KG1 (cell line): ENCODE measurements at regions not wholly inside any gene's neighbourhood (a gene's known extent, or its start where the extent isn't known, plus 50 kb on each side); places are given as distances from the start of the nearest gene placed in this dataset.

ENCODE experiments used
- DNase-seq: peaks from one replicate; lab custom pipeline; 2025; lab: John Stamatoyannopoulos, UW

GRCh38 chr6:148247386-148248063, 95.1 kb upstream of the SASH1 start:
- no peak for DNase-seq

GRCh38 chr6:148249160-148249559, 93.5 kb upstream of the SASH1 start:
- DNase-seq, result no peak

DNA sequence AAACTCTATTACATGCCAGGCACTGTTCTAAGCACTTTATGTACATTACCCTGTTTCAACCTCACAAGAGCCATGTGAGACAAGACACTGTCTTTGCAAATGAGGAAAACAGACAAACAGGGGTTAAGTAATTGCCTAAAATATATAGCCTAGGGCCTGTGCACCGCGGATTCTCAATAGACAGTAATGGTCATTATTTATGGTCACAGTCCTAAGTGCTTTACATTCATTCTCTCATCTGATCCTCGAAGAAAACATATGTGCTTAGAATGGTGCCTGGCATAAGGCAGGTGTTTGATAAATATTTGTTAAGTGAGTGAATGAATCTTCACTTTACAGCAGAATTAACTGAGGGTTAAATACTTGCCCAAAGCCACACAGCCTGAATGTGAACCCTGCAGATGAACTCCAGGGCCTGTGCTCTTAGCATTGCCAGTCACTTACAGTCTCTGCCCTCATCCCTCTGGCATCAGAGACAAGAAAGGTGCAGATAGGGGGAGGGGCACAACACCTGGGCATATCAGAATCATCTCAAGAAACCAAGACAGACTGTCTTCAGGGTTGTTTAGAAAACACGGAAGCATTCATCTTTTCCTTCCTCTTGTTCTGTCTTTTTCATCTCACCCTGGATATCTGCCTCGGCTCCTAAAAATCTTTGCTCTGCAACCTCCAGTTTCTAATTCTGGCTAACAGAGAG, 92.8 kb upstream of the SASH1 start:
- no peak for DNase-seq

DNA sequence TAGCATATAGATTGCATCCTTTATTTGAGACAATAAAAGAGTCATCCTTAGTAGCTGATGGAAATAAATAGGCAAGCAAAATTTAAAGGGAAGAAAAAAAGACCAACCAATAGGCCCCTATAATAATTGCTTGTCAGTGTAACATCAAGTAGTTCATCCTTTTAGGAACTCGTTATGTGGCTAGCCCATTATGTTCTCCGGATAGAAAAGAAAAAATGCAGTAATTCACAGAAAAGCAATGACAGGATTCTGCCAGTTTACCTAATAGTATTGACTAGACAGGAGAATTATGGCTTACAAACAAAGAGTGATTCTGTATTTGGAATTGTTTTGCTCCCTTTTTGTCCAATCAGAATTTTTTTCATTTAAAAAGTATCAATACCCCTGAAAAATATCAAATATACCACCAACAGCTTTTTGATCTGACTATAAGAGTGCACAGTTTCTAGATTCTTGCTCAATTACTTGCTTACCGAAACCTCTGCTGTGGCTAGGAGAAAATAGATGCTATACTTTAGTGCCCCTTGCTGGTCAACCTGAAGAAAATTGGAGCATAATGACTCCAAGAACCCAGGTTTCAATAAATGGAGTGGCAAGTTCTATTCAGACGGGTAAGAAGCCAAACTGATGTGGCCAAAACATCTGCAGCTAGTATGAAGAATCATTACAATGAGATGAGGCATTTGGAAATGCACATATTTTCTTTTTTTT, 91.5 kb upstream of the SASH1 start:
- DNase-seq, result no peak

- DNase-seq, result no peak
These were observed 90.7 kb upstream of the SASH1 start for GRCh38 chr6:148251891-148252290.

- no peak for DNase-seq
These were observed 84.8 kb upstream of the SASH1 start for GRCh38 chr6:148257810-148258209.

- DNase-seq, result no peak
These were observed 83.8 kb upstream of the SASH1 start for GRCh38 chr6:148258868-148259267.

DNA sequence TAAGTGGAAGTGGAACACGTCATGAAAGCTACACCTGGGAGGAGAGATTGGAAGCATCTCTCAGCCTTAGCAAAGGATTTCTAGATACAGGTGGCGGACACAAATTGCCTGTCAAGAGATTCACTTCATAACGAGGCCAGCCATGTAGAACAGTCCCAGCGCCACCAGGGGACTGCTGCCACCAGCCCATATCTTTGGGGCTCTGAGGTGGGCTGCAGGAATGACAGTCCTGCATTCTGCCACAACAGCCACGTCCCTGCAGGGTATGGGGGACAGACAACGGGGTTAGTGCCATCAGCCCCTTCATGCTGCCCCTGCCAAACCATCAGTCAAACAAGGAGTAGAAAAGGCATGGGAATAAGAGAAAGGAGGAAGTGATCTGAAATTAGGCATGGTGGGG, 81.2 kb upstream of the SASH1 start:
- DNase-seq, result no peak

- DNase-seq, result no peak
These were observed 79.6 kb upstream of the SASH1 start for GRCh38 chr6:148263010-148263409.

DNA sequence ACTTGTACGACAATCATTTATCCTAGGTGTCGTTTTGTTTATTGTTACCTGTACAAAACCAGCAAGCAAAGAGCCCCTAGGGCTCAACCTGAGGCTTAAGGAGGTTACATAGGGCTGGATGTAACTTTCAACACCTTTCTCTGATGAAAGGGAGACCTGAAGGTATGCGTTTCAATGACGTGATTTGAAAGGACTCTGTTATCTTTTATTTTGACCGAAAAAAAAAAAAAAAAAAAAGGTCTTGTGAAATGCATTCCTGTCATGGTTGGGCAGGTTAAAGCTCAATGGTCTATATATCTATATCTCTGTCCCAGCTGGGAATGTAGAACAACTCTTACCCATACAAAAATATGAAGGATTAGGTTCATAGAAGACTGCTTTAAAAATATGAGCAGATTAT, 78.7 kb upstream of the SASH1 start:
- DNase-seq, result no peak

DNA sequence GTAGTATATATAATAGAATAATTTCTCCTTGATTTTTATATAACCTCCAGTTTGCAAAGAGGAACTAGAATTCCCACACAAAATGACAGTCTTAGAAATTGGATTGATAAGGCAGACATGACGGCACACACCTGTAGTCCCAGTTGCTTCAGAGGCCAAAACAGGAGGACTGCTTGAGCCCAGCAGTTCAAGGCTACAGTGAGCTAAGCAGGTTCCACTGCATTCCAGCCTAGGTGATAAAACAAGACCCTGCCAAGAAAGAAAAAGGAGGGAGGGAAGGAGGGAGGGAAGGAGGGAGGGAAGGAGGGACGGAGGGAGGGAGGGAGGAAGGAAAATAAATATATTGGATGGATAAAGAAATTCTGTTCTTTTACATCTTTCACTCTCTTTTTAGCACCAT, 77.6 kb upstream of the SASH1 start:
- no peak for DNase-seq

DNA sequence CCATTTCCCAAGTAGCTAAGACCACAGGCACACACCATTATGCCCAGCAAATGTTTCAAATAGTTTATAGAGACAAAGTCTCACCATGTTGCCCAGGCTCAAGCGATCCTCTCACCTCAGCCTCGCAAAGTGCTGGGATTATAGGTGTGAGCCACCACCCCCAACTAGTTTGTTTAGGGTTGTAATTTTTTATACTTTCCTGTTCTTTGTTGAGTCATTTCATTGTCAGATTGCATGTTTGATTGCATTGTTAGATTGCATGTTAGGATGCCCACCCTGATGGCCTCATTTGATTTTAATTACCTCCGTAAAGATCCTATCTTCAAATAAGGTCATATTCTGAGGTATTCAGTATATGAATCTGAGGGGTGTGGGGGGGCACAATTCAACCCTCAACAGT, 73.3 kb upstream of the SASH1 start:
- DNase-seq, result no peak

- DNase-seq, result no peak
These were observed 70.8 kb upstream of the SASH1 start for GRCh38 chr6:148271711-148272439.

GRCh38 chr6:148272597-148272996, 70.0 kb upstream of the SASH1 start:
- DNase-seq, result no peak

- no peak for DNase-seq
These were observed 68.5 kb upstream of the SASH1 start for GRCh38 chr6:148273962-148274752.

DNA sequence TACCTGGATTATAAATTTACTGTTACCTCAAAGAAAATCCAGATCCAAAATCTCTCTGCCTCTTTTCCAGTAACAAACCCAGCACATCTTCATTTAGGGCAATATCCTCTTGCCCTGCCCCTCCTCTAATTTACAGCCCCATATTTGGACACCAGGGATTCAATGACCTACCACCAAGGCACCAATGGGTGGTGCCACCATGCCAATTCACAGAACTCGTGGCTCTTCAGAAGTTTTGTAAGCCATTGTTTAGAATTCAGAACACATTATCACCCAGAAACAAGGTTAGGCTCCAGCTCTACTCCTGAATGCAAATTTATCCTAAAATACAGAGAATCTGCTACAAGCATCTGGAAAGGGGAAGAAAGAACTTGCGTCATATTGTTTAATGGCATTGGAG, 67.8 kb upstream of the SASH1 start:
- DNase-seq, result no peak

DNA sequence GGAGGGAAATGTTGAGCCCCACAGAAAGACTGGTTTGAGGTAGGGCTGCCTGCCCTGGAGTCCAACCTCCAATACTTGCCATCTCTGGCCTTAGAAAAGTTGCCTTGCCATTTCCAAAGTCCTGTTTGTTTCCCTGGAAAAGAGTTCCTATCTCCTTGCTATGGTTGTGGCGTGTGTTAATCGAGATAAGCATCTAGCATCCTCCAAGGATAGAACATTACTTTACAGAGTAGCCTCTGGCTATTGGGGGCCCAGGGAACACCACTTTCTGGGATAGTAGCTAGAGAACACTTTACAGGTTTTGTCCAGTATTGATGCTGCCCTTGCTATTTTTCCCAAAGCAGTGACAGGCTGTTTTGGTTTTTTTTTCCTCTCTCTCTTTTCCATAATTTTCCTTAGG, 57.4 kb upstream of the SASH1 start:
- DNase-seq, result no peak

GRCh38 chr6:148286563-148286962, 56.1 kb upstream of the SASH1 start:
- no peak for DNase-seq

- DNase-seq, result no peak
These were observed 54.9 kb upstream of the SASH1 start for GRCh38 chr6:148287623-148288333.

GRCh38 chr6:148288541-148288940, 54.1 kb upstream of the SASH1 start:
- DNase-seq, result no peak

- no peak for DNase-seq
These were observed 53.5 kb upstream of the SASH1 start for GRCh38 chr6:148289153-148289552.
